KMS-11 (cell line): ENCODE measurements at regions not wholly inside any gene's neighbourhood (a gene's known extent, or its start where the extent isn't known, plus 50 kb on each side); places are given as distances from the start of the nearest gene placed in this dataset.

ENCODE experiments used
- H2AFZ ChIP-seq: fragments of 200-600 bp; sonication (generic); 2 replicates; pipeline ENCODE4 v1.6.1; 2016; ENCODE audit warnings: antibody characterized with exemption, mixed run types, low read depth
- H3K27ac ChIP-seq: fragments of 200-600 bp; sonication (generic); 2 replicates; pipeline ENCODE4 v1.6.1; 2016; ENCODE audit warnings: mild to moderate bottlenecking, mixed run types
- H3K27me3 ChIP-seq: fragments of 200-600 bp; sonication (generic); 2 replicates; pipeline ENCODE4 v1.6.1; 2017; ENCODE audit warnings: mild to moderate bottlenecking, low read depth, mixed run types, moderate library complexity; ENCODE audit not compliant: insufficient read depth
- H3K36me3 ChIP-seq: fragments of 200-600 bp; sonication (generic); 2 replicates; pipeline ENCODE4 v1.6.1; 2017; ENCODE audit warnings: mild to moderate bottlenecking, mixed run types; ENCODE audit not compliant: insufficient read depth
- H3K4me1 ChIP-seq: fragments of 200-600 bp; sonication (generic); 2 replicates; pipeline ENCODE4 v1.6.1; 2016; ENCODE audit warnings: mild to moderate bottlenecking, low read depth, mixed run types; ENCODE audit not compliant: poor library complexity, severe bottlenecking
- H3K4me2 ChIP-seq: fragments of 200-600 bp; sonication (generic); 2 replicates; pipeline ENCODE4 v1.7.0; 2016; ENCODE audit warnings: mild to moderate bottlenecking, mixed run types
- H3K4me3 ChIP-seq: fragments of 200-600 bp; sonication (generic); IDR thresholded peaks from 2 replicates; pipeline ENCODE4 v1.6.1; 2017; ENCODE audit warnings: low read depth, low read length, mixed read lengths; ENCODE audit not compliant: insufficient read depth
- H3K79me2 ChIP-seq: fragments of 200-600 bp; sonication (generic); 2 replicates; pipeline ENCODE4 v1.6.1; 2016; ENCODE audit warnings: low read depth, mixed run types; ENCODE audit not compliant: insufficient read depth
- H3K9ac ChIP-seq: fragments of 200-600 bp; sonication (generic); 2 replicates; pipeline ENCODE4 v1.6.1; 2016; ENCODE audit warnings: mild to moderate bottlenecking, mixed run types
- H4K20me1 ChIP-seq: fragments of 200-600 bp; sonication (generic); 2 replicates; pipeline ENCODE4 v1.6.1; 2016; ENCODE audit warnings: mild to moderate bottlenecking, mixed run types; ENCODE audit not compliant: insufficient read depth
- CTCF ChIP-seq: fragments of 200-600 bp; sonication (generic); conservative IDR thresholded peaks from 2 replicates; pipeline ENCODE4 v1.6.1; 2017; ENCODE audit warnings: low read depth, mild to moderate bottlenecking, antibody characterized with exemption, low read length, moderate library complexity, mixed read lengths

DNA sequence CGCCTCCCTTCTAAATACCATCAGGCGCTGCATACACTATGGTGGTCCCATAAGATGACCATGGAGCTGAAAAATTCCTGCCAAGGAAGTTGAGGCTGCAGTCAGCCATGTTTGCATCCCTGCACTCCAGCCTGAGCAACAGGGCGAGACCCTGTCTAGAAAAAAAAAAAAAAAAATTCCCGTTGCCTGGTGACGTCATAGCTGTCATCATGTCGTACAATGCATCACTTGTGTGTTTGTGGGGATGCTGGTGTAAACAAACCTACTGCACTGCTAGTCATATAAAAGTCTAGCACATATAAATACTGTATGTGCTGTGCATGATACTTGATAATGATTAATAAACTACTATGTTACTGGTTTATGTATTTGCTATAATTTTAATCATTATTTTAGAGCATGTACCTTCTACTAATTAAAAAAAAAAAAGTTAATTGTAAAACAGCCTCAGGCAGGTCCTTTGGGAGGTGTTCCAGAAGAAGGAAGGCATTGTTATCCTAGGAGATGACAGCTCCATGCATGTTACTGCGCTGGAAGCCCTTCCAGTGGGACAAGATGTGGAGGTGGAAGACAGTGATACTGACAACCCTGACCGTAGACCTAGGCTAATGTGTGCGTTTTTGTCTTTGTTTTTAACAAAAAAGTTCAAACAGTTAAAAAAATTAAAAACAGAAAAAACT lies 132.6 kb downstream of the BANF2 start:
- Histone ChIP-seq H3K4me2 (no peak overlapping the region), H3K4me3 (no peak overlapping the region), H2AFZ (no peak overlapping the region), H3K27me3 (no peaks in the 10 kb centered on the region), H3K4me1 (no peaks in the 10 kb centered on the region), H4K20me1 (no peaks in the 10 kb centered on the region), H3K27ac (no peak overlapping the region), H3K36me3 (no peaks in the 10 kb centered on the region), H3K79me2 (no peaks in the 10 kb centered on the region), H3K9ac (no peak overlapping the region)
- TF ChIP-seq CTCF, result no peak

DNA sequence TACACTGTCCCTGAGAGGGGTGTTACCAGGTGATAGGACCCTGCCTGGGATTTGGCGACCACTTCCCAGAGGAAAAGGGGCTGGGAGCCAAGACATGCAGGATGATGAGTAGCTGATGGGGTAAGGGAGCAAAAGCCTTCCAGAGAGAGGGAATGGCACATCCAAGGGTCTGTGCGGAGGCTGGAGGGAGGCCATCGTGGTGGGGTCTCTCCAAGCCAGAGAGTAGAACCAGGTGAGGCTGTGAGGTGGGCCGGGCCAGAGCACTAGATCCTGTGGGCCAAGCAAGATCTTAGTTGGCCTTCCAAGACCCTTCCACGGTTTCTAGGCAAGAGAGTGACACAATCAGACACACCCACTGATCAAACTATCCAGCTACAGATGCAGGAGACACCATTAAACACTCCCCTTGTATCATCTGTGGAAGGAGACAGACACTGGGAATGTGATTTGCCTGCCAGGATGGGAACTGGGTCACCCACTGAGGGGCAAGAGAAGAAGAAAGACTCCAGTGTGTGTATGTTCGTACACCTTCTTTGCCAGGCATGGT lies 128.9 kb downstream of the BANF2 start:
- H3K4me2 ChIP-seq, result no peak overlapping the region
- H2AFZ ChIP-seq, result no peak overlapping the region
- H3K4me1 ChIP-seq, result no peaks in the 10 kb centered on the region
- H3K27me3 ChIP-seq, result no peaks in the 10 kb centered on the region
- TF ChIP-seq CTCF, result no peak
- no peak overlapping the region for H3K4me3 ChIP-seq
- H3K27ac ChIP-seq, result no peak overlapping the region
- H4K20me1 ChIP-seq, result no peaks in the 10 kb centered on the region
- no peaks in the 10 kb centered on the region for H3K79me2 ChIP-seq
- H3K36me3 ChIP-seq, result no peaks in the 10 kb centered on the region
- H3K9ac ChIP-seq, result no peak overlapping the region

- no peaks in the 10 kb centered on the region for H3K79me2 ChIP-seq
- H3K4me2 ChIP-seq, result no peak overlapping the region
- no peak overlapping the region for H2AFZ ChIP-seq
Measured at GRCh38 chr20:17827759-17828559, 128.2 kb downstream of the BANF2 start.

DNA sequence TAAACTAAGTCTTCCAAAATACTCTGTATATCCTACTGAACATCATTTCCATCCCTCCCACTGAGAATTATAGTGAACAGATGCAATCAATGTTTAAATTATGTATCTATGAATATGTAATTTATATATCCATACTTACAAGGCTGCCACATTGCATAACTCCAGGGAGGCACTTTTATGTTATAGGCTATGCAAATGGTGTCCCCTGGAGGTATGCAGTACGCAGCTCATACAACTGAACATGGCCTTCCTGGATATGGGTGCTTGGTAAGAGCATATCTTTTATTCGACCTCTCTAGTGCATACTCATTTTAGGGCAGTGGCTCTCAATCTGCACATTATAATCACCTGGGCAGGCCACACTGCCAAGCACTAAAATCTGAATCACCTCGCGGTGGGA lies 127.3 kb downstream of the BANF2 start:
- H3K4me3 ChIP-seq, result no peak overlapping the region
- no peak overlapping the region for H3K4me2 ChIP-seq
- no peaks in the 10 kb centered on the region for H3K4me1 ChIP-seq
- no peaks in the 10 kb centered on the region for H3K27me3 ChIP-seq
- no peaks in the 10 kb centered on the region for H4K20me1 ChIP-seq
- H3K36me3 ChIP-seq, result no peaks in the 10 kb centered on the region
- H3K27ac ChIP-seq, result no peak overlapping the region
- no peak overlapping the region for H2AFZ ChIP-seq
- no peaks in the 10 kb centered on the region for H3K79me2 ChIP-seq
- no peak for TF ChIP-seq CTCF
- H3K9ac ChIP-seq, result no peak overlapping the region

More at GRCh38 chr20:17827759-17828559, 128.2 kb downstream of the BANF2 start:
- TF ChIP-seq CTCF, result no peak
- Histone ChIP-seq H3K27ac (no peak overlapping the region), H3K9ac (no peak overlapping the region), H3K4me1 (no peaks in the 10 kb centered on the region), H3K27me3 (no peaks in the 10 kb centered on the region), H4K20me1 (no peaks in the 10 kb centered on the region), H3K4me3 (no peak overlapping the region), H3K36me3 (no peaks in the 10 kb centered on the region)
